Left colon (tissue), 2 donors: ENCODE measurements at regions not wholly inside any gene's neighbourhood (a gene's known extent, or its start where the extent isn't known, plus 50 kb on each side); places are given as distances from the start of the nearest gene placed in this dataset.

Source experiments
- ATAC-seq: fragments of 200-7000 bp; cut with Tn5 transposase; one replicate; pipeline ENCODE4 v1.9.1; 2020; ENCODE audit warnings: mild to moderate bottlenecking, moderate library complexity
- DNase-seq, 2 donors: peaks; one replicate each; pipeline ENCODE4 v3.0.0-alpha.2; 2020
- intact Hi-C, 2 donors: fragments of 100-400 bp; cut with DNase I in 1 of 2; cut with micrococcal nuclease in 1 of 2; formaldehyde crosslinking; loops; one replicate each; pipeline versions ENCODE4 v1.11.2 to v1.14.0; 2022; cut with DNase I, micrococcal nuclease
- donor health status: DM: no; HTN: no; CAD: no.
- donor health status: DM: yes; HTN: yes; CAD: no.

GRCh38 chr2:31469648-31470047 lies 55.1 kb upstream of the XDH start:
- intact Hi-C loops, result no loop called here
- DNase-seq, result no peak
- no peak for ATAC-seq

- ATAC-seq (peak; percentile 54), DNase-seq (no peak)
- intact Hi-C loops, result no loop called here
Measured at GRCh38 chr2:31467426-31467825, 52.9 kb upstream of the XDH start.
